ENCODE measurements at regions not wholly inside any gene's neighbourhood (a gene's known extent, or its start where the extent isn't known, plus 50 kb on each side); places are given as distances from the start of the nearest gene placed in this dataset.

- no peak for DNase-seq
These were observed 234.4 kb upstream of the MPDZ start for GRCh38 chr9:13513716-13514444.

- no peak for DNase-seq
These were observed 233.8 kb upstream of the MPDZ start for GRCh38 chr9:13513286-13513685.

GRCh38 chr9:13508681-13509080 is 229.2 kb upstream of the MPDZ start:
- no peak for DNase-seq

GRCh38 chr9:13508086-13508485 is 228.6 kb upstream of the MPDZ start:
- DNase-seq = no peak

- no peak for DNase-seq
These were observed 226.3 kb upstream of the MPDZ start for GRCh38 chr9:13505797-13506196.

GRCh38 chr9:13503599-13503998 is 224.1 kb upstream of the MPDZ start:
- no peak for DNase-seq

- DNase-seq = no peak
These were observed 223.0 kb upstream of the MPDZ start for GRCh38 chr9:13502484-13502883.

GRCh38 chr9:13501018-13501417 is 221.5 kb upstream of the MPDZ start:
- no peak for DNase-seq

- DNase-seq = no peak
These were observed 220.5 kb upstream of the MPDZ start for GRCh38 chr9:13500034-13500433.

- DNase-seq = no peak
These were observed 214.2 kb upstream of the MPDZ start for GRCh38 chr9:13493697-13494096.

GRCh38 chr9:13491493-13492424 is 212.3 kb upstream of the MPDZ start:
- DNase-seq = no peak

GRCh38 chr9:13491138-13491492 is 211.6 kb upstream of the MPDZ start:
- no peak for DNase-seq

GRCh38 chr9:13487936-13488335 is 208.4 kb upstream of the MPDZ start:
- DNase-seq = no peak

- no peak for DNase-seq
These were observed 208.0 kb upstream of the MPDZ start for GRCh38 chr9:13487498-13487897.

GRCh38 chr9:13487071-13487470 is 207.6 kb upstream of the MPDZ start:
- no peak for DNase-seq

GRCh38 chr9:13485068-13485596 is 205.6 kb upstream of the MPDZ start:
- no peak for DNase-seq

GRCh38 chr9:13484186-13484585 is 204.7 kb upstream of the MPDZ start:
- no peak for DNase-seq

- no peak for DNase-seq
These were observed 201.8 kb upstream of the MPDZ start for GRCh38 chr9:13481274-13481673.

- no peak for DNase-seq
These were observed 201.2 kb upstream of the MPDZ start for GRCh38 chr9:13480693-13481092.

- no peak for DNase-seq
These were observed 199.6 kb upstream of the MPDZ start for GRCh38 chr9:13479096-13479495.

GRCh38 chr9:13478639-13479038 is 199.1 kb upstream of the MPDZ start:
- no peak for DNase-seq

GRCh38 chr9:13478160-13478559 is 198.7 kb upstream of the MPDZ start:
- DNase-seq = no peak

GRCh38 chr9:13470836-13471235 is 191.3 kb upstream of the MPDZ start:
- DNase-seq = no peak

GRCh38 chr9:13467157-13467556 is 187.7 kb upstream of the MPDZ start:
- DNase-seq = no peak
